Epithelial cell of esophagus (primary cell): ENCODE measurements at regions not wholly inside any gene's neighbourhood (a gene's known extent, or its start where the extent isn't known, plus 50 kb on each side); places are given as distances from the start of the nearest gene placed in this dataset.
"Not testable (repeated sequence)": the region's sequence is repeated elsewhere in the genome, so short reads cannot be mapped to it uniquely, and the experiment has no call there.

Experiments
- DNase-seq: peaks from one replicate; pipeline ENCODE4 v3.0.0; 2010; ENCODE audit warnings: low read depth
- H3K4me3 ChIP-seq: 2 replicates; pipeline ENCODE4 v1.5.1; 2011; ENCODE audit warnings: mild to moderate bottlenecking, low read length, control low read depth
- TF ChIP-seq, protein P1 (sequence below): IDR thresholded peaks from 2 replicates; pipeline ENCODE4 v1.5.1; 2011; ENCODE audit warnings: low read depth, mild to moderate bottlenecking, low read length, control low read depth, inconsistent platforms; ENCODE audit not compliant: insufficient read depth; ENCODE audit errors: missing control alignments

DNA sequence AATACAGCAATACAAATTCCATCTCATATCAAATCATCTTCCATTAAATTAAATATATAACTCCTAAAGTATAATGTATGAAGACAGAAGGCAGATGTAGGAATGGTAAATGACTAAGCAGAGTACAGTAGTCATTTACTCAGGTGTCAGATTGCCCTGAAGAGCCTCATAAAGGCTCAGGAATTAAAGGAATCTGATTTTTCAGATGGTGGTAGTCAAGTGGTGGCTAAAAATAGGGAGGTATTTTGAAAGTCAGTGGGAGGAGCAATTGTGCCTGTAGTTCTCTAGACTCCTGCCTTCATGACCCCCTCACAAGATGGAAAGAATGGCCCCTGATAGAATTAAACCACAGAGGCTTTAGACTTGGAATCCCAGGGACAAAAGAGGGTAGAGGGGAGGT is 142.7 kb upstream of the SYNPR start:
- TF ChIP-seq, protein P1, sequence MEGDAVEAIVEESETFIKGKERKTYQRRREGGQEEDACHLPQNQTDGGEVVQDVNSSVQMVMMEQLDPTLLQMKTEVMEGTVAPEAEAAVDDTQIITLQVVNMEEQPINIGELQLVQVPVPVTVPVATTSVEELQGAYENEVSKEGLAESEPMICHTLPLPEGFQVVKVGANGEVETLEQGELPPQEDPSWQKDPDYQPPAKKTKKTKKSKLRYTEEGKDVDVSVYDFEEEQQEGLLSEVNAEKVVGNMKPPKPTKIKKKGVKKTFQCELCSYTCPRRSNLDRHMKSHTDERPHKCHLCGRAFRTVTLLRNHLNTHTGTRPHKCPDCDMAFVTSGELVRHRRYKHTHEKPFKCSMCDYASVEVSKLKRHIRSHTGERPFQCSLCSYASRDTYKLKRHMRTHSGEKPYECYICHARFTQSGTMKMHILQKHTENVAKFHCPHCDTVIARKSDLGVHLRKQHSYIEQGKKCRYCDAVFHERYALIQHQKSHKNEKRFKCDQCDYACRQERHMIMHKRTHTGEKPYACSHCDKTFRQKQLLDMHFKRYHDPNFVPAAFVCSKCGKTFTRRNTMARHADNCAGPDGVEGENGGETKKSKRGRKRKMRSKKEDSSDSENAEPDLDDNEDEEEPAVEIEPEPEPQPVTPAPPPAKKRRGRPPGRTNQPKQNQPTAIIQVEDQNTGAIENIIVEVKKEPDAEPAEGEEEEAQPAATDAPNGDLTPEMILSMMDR, result no peak
- peak; percentile 34 for DNase-seq

GRCh38 chr3:63136249-63136648 is 141.9 kb upstream of the SYNPR start:
- not testable (repeated sequence) for DNase-seq, H3K4me3 ChIP-seq

More for the DNA sequence above, 142.7 kb upstream of the SYNPR start:
- no peak overlapping the region for H3K4me3 ChIP-seq

GRCh38 chr3:63142681-63143080 is 135.4 kb upstream of the SYNPR start:
- no peak overlapping the region for H3K4me3 ChIP-seq
- TF ChIP-seq, protein P1, result peak; percentile 15
- DNase-seq, result no peak

GRCh38 chr3:63146154-63146553 is 132.0 kb upstream of the SYNPR start:
- TF ChIP-seq, protein P1, result no peak
- DNase-seq, result no peak

GRCh38 chr3:63150880-63151279 is 127.2 kb upstream of the SYNPR start:
- TF ChIP-seq, protein P1, result no peak
- H3K4me3 ChIP-seq, result no peak overlapping the region
- DNase-seq, result no peak

More at GRCh38 chr3:63146154-63146553, 132.0 kb upstream of the SYNPR start:
- H3K4me3 ChIP-seq, result no peak overlapping the region

- no peak for DNase-seq
Observed at GRCh38 chr3:63151897-63152296, 126.2 kb upstream of the SYNPR start.

DNA sequence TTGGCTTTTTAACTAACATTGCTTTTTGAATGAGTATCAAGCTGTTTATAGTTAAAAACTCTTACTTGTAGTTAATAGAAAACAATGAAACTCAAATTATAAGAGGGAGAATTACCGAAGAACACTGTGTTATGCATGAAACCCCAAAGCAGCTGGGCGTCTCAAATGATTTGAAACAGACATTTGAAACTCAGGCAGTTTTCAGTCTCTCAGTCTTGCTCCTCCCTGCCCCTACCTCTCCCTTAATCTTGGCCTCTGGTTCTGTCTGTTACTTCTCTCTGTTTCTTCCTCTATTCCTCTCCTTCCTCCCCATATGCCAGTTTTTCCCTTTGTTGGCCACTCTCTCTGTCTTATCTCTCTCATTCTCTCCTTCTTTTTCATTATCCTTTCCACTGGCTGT is 118.3 kb upstream of the SYNPR start:
- TF ChIP-seq, protein P1, result no peak
- DNase-seq, result no peak
- no peak overlapping the region for H3K4me3 ChIP-seq

More at GRCh38 chr3:63151897-63152296, 126.2 kb upstream of the SYNPR start:
- TF ChIP-seq, protein P1, result no peak
- no peak overlapping the region for H3K4me3 ChIP-seq
